HG03457 (cell line): ENCODE measurements at regions not wholly inside any gene's neighbourhood (a gene's known extent, or its start where the extent isn't known, plus 50 kb on each side); places are given as distances from the start of the nearest gene placed in this dataset.

Experiments
- ATAC-seq: cut with Tn5 transposase; IDR thresholded peaks from one replicate; pipeline ENCODE4 v1.9.1; 2021; ENCODE audit warnings: moderate number of reproducible peaks; ENCODE audit not compliant: unreplicated experiment

DNA sequence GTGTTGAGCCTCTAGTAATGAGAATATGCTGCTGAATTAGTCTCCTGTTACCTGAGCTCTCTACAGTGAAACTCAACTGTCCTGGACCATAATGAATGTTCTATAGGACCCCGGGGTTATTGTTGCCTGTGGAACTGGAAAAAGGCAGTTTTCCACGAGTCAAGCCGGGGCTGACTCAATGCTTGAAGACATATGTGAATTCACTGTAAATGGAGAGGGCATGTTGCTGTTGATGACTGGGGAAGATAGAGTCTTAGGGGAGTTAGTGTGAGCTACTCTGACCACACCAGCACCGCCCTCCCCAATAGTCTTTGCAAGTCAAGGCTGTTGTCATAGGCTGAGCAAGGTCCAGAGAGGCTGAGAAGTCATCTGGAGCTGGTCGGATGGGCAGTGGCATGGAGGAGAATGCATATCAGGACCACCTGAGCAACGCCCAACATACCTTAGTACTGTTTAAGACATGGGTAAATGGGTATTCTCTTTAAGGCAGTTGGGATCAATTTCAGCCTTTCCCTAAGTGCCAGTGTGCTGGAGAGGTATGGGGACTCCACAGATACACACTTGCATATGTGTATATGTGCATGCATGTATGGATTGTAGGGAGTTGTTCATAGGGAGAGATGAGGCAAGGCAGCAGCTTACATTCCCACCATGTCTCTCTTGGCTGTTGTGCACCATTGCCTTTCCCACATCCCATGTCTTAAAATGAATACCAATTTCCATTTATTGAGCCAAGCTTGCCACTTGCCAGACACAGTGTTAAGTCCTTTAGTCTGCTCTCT lies 230.1 kb upstream of the NAV2 start:
- ATAC-seq = no peak

DNA sequence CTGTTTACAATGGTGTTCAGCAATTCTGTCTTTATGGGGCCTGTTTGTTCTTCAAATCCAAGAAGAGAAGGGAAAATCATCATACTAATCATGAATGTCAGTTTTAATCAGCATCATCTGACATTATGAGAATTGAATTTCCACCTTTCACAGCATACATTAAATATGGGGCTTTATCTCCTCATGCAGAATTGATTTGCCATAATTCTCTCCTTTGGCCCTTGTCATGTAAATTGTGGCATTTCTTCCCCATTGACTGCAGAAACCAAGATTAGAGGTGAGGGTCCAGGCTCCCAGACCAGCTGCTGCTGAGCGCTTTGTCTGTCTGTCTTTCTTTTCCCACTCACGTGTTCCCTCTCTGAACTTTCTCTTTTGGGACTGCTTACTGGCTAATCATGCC lies 232.1 kb upstream of the NAV2 start:
- ATAC-seq = no peak

DNA sequence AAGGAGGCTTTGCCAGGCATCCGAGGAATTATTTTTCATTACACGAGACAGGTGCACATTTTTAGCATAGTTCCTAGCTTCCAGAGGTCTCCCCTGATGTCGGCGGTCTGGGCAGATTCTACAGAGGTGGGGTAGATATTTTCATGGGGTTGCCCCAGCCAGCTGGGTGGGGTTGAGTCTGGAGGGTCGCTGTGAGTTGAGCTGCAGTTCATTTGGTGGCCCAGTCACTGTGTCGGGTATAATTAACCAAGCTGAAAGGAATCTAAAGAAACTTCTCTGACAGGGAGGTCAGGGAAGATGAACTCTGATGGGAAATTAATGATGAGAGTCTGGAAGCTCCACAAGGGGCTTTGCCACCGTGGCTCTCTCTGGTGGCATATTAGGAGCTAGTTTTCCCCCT lies 233.7 kb upstream of the NAV2 start:
- no peak for ATAC-seq

DNA sequence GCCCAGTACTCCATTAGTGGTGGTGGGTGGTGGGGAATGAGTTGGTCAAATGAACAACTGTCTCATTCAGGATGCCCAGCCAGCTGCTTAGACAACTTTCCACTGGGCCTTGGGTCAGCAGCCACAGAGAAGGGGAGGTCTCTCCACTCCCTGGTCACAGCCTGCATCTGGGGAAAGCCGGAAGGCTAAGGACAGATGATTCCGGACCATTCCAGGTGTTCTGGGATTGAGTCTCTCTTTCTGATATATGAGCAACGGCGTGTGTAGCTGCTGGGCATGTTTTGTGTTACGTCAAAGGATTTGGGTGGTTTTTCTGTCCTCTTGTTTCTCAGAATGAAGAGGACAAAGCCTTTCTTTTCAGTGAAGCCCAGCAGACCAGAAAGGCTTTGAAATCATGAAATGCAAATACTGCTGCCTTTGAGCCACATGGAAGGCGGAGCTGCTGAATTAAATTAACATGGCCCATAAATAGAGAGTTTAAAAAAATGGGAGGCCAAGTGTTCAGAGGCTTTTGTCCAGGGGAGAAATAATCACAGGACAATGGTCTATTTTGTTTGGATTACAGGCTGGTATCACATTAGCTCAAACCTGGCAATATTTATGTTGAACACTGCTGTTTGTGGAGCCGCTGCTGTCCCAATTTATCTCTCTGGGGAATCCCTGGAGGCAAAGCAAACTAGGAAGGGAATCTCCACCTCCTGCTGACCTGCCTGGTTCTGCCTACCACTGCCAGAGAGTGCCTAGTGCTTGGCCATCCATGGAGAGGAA lies 234.4 kb upstream of the E2F8 start:
- ATAC-seq = no peak

DNA sequence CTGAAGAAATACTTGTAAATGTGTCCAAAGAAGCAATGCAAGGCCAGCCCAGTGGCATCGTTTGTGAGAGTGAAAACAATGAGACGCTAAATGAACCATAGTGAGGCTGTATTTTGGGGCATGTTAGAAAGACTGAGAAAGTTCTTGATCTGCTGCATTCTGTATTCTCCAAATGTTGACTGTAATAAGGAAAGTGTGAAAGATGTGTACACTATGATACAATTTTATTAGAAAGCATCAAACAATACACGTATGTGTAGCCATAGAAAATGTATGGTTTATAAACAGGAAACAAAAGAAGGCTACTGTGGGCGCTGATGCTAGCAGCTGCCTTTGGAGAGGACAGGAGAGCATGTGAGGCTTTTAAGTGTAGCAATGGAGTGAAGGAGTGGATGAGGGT lies 233.5 kb upstream of the E2F8 start:
- no peak for ATAC-seq

DNA sequence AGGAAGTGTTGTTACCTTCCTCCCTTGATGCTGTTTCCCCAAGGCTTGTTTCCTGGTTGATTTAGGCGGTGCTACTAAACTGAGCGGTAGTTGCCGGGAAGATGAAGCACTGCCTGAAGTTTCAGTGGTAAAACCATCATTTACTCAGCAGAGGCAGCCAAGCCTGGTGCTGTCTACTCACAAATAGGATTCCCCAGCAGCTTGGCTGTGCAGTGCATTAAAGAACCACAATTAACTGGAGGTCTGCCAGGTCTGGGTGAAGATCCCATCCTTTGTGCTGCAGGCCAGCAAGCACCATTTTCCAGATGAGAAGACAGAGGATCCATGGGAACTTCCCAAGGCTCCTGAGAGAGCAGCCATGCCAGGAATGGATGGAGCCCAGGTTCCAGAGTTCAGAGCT lies 231.9 kb upstream of the E2F8 start:
- ATAC-seq = no peak

DNA sequence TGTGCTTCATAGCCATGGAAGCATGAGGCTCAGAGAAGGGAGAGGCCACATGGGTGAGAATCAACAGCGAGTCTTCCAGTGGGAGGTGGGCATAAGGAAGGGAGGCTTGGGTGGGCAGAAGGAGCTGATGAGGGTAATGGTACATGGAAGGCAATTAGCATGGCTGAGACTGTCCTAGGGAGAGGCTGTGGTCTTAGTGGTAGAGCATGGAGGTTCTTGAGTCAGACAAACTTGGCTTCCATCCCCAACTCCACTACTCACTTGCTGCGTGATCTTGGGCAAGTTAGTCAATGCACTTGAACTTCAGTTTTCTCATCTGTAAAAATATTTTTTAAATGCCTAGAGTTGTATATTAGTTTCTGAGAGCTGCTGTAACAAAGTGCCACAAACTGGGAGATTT lies 227.2 kb upstream of the E2F8 start:
- ATAC-seq = no peak

DNA sequence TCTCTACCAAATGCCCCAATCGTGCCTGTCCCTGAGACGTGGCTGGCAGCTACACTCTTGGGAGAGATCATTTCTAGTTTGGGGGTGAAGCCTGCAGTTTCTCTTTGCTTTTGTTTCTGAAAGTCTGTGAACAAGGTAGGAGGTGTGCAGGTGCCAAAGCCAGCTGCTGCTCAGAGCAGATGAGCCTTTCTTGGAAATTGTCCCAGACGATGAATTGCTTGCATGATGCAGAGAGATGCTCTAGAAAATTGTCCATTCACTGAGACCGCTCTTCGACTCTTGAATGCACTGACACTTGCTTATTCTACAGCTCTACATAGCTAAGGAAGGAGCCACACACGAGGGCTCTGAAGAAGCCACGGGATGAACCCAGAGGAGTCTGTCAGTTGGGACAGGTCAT lies 225.6 kb upstream of the E2F8 start:
- ATAC-seq = no peak

DNA sequence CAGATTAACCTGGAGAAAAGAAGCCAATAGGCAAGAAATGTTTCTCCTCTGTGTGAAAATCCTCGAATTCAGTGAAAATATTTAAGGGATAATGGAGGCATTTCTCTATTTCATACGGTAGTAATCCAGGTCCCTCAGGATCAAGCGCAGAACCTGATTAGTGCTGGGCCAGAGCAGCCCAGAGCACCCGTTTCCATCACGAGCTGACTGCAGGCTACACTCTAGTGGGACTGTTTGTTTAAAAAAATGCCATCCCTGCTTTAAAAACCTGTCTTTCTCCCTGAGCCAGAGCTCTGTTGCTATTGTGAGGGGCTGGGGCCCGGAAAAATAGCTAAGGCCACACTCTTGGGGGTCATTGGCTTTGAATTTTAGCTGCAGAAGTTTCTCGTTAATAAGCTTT lies 223.2 kb upstream of the E2F8 start:
- ATAC-seq = no peak

DNA sequence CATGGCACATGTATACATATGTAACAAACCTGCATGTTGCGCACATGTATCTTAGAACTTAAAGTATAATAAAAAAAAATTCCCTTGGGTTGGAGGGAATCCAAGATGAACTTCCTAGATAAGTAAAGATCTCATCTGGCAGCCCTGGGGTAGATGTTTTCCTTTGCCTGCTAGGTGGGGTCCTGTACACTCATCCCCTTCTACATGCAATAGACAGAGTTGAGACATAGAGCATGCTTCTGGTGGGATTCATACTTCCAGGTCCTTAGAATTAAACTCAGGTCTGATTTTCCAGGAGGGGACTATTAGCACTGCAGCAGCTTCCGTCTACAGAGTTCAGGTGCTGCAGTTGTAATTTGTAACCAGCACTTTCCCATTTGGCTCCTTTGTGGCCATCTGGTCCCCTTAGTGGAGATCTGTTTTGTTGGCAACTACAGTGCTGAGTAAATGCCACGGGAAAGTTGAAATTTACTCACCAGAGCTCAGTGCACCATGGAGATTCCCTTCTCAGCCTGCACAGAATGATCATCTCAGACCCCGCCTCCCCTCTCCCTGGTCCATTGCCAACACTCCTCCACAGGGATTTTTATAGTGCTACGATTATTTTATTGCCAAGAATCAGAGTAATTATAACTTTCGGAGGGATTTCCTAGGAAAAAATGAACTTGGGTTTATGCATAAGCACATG lies 220.1 kb upstream of the E2F8 start:
- no peak for ATAC-seq

DNA sequence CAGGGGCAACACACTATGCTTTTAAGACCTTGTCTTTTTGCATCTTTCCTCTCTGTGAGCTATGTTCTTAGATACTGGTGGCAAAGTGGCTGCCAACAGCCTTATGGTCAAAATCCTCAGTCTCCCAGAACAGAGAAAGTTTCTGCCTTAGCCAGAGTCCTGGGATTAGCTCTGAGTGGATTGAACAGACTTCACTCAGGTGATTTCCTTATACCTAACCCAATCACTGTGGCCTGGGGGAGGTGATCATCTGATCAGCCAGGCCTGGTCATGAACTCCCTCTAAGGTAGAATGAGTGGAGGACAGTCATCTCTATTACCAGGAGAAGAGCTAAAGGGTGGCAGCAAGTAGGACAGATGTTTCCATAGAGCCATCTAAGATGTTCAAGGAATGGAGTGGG lies 218.5 kb upstream of the E2F8 start:
- no peak for ATAC-seq

DNA sequence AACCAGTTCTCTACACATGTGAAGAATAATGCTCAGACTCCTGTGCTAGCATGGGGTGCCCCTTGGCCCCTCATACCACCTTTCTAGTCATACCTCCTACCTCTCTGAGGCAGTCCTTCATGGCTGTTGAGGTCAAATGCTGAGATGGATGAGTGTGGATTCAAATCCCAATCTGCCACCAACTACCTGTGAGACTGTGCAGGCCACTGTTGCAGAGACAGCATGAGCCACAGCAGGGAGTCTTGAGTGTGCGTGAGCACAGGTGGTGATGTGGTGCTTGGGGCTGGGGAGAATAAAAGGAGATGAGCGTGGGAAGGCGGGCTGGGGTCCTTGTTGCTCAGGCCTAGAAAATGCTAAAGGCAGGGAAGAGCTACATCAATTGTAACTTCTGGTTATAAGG lies 218.0 kb upstream of the E2F8 start:
- ATAC-seq = no peak

DNA sequence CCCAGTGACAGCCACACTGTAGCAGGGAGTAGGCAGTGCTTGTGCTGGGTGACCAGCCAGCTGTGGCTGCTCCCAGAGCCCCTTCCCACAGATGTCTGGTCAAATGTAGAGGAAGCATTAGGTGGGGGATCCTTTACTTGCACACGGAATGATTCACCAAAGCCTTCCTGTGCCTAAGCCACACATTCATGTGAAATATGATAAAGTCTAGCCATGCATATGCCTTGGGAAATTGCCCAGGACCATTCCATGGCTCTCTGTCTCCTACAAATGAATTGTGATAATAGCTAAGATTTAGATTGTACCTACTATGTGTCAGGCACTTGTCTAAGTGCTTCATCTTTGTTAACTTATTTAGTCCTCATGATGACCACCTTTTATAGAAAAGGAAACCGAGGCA lies 217.5 kb upstream of the E2F8 start:
- ATAC-seq = no peak

DNA sequence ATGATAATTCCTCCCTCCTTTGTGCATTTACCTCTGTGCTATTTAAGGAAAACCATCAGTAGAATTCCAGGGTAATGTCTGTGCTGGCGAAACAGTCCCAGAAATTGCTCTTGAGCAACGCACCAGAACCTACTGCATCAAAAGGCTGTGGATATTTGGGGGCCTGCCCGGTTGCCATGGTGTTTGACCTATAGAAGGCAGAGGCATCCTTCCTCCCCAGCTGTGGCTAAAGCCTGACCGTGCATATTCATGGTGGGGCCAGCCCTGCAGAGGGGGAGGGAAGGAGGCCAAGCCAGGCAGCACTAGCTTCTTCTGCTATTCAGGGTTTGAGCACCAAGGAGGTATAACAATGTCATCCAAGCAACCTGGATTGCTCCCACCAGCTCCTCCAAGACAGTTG lies 215.0 kb upstream of the E2F8 start:
- ATAC-seq = no peak

DNA sequence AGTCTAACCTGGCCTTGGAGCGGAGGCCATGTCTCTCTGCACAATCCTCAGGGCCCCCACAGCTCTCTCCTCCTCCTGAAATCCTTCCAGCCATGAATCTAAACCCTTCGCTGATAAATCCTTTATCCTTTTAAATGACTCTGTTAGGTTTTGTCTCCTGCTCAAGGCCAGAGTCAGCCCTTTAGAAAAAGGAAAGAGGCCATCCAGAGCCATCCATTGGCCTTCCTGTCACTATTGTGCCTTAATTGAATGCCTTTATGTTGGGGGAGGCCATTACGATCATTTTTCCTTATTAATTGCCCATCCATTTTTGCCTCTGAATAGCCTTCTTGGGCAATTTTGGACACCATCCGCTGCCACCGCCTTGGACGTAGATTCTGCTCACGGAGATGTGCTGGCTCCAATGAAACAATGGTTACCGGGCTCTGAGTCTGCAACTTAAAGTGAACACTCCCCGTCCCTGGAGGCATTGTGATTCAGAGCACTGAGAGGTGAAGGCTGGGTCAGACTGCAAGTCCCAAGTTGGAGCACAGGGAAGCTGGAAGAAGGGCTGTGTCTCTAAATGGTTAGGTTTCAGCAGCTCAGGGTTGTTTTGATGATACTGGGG lies 213.0 kb upstream of the E2F8 start:
- no peak for ATAC-seq

DNA sequence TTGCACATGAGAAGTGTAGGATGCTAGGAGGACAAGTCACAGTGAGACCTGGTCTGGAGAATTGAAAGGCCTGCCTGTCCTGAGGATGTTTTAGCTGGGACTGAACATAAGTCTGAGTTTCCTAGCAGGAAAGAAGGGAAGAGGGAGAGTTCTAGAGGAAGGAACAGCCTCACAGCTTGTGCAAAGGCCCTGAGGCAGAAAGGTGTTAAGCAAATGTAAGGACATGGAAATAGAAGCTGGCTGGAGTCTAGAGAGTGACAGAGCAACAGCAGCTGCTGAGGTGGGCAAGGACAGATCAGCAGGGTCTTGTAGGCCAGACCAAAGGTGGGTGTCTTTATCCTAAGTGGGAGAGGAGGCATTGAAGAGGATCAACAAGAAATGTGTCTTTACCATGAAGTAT lies 210.9 kb upstream of the E2F8 start:
- ATAC-seq = no peak

DNA sequence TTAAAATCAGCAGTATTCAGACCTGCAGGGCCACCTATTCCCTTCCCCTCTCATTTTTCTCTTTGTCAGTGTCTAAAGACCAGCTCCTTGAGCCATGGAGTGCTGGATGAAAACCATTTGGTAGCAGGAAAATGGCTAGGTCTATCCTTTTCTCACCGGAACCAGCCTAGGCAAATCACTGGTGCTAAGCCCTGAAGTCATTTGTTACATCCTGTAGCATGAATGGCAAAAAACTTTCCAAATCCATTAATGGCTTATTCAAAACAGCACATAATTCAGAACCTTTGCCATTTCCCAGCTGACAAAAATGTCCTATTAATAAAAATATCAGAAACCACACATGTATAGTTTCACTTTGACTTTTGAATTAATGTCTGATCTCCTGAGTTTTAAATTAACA lies 209.5 kb upstream of the E2F8 start:
- no peak for ATAC-seq

DNA sequence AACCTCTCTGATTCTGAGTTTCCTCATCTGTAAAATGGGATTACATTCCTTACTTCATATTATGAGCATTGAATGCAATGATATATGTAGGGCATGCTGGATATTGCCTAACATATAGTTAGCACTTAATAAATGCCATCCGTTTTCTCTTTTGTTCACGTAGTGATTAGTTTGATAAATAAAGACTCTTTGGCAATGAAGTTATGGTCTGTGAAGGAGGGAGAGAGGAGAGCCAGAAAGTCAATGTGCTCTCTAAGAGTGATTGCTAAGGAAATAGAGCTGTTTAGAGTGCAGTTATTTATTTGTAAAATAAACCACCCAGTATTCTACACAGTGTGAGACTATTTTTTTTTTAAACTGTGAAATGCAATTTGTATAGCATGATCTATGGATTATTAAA lies 207.9 kb upstream of the E2F8 start:
- ATAC-seq = no peak

DNA sequence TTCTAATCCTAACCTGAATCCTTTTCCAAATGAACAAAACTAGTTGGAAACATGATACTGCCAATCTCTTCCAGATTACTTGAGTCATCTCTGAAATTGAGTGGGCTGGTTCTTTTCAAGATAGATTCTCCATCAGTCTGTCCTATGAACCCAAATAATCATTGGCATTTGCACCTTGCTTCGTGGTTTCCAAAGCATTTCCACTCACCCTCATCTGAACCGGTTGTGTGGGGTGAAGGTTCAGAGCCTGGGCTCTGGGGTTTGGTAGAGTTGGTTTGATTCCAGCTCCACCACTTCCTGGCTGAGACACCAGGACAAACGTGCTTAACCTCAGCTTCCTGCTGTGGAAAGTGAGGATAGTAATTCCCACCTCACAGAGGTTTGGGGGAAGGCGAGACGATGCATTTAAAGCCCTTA lies 206.4 kb upstream of the E2F8 start:
- ATAC-seq = no peak

DNA sequence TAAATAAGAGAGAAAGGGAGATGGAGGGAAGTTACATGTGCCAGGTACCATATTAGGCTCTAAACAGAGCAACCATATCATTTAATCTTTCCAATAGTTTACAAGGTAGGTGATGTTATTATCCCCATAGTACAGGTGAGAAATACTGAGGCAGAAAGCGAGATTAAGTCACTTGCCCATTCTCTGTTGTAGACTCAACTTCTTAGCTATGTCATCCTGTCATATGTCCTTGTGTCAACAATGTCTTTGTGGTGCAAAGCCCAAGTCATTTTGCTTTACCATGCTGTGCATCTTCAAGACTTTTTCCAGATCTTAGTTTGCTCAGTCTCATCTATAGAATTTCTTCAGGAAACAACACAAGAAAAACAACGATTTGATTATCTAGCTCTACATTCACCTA lies 205.0 kb upstream of the E2F8 start:
- ATAC-seq = no peak

DNA sequence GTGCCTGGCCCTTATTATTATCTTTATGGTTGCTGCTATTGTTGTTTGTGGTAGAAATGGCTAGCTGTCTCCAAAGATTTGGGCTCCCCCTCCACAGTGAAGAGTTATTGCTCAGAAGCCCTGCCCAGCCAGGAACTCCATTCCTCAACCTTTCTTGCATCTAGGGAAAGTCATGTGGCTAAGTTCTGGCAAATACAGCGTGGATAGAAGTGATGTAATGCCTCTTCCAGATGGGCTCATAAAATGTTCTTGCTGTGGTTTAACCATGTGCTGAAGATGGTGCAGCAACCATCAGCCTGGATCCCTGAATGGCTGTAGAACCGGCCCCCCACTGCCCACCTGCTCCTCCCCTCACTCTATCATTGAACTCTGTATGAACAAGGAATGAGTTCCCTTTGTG lies 203.5 kb upstream of the E2F8 start:
- ATAC-seq = no peak

DNA sequence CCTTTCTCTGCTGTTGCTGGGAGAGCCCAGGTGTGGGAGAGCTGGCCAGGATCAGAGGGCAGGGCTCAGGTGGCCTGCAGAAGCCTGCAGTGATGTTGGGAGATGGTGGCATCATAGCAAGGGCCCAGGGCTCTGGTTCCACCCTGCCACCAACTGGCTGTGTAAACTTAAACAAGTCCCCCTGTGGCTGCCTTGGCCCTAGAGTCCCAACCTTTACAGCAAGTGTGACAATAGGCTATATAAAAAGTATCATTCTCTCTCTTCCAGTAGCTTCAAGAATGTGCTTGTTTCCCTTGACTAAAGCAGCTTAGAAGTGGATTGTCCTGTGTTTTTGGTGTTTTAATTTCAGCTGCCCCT lies 201.8 kb upstream of the E2F8 start:
- no peak for ATAC-seq
